ENCODE measurements at regions not wholly inside any gene's neighbourhood (a gene's known extent, or its start where the extent isn't known, plus 50 kb on each side); places are given as distances from the start of the nearest gene placed in this dataset.
A peak's percentile ranks its signal among the peaks of the same experiment; 100 is the strongest.
"Not testable (repeated sequence)": the region's sequence is repeated elsewhere in the genome, so short reads cannot be mapped to it uniquely, and the experiment has no call there.

DNA sequence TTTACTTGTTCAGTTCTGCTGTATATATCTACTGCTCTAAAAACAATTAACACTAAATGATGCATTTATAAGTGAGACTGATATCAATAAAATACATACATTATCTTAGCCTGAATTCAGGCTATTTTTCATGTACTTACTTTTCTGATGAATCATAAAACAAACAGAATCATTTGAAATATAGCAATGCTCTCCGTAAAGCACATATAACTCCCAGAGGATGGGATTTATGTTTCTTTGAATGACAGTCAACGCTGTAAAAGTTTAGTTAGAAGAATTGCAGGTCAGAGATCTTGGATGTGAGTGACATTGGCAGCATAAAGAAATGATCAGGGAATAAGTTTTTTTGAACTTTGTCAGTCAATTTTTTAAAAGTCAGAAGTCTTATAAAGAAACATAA lies 740.2 kb upstream of the NOVA1 start:
- Histone ChIP-seq H3K36me3 (ENCODE audit: low read depth) (no peaks in the 10 kb centered on the region), H3K4me3 (no peak overlapping the region), H3K9me3 (no peaks in the 10 kb centered on the region), H3K4me1 (ENCODE audit: low read depth) (no peaks in the 10 kb centered on the region)
- TF ChIP-seq, protein P1, sequence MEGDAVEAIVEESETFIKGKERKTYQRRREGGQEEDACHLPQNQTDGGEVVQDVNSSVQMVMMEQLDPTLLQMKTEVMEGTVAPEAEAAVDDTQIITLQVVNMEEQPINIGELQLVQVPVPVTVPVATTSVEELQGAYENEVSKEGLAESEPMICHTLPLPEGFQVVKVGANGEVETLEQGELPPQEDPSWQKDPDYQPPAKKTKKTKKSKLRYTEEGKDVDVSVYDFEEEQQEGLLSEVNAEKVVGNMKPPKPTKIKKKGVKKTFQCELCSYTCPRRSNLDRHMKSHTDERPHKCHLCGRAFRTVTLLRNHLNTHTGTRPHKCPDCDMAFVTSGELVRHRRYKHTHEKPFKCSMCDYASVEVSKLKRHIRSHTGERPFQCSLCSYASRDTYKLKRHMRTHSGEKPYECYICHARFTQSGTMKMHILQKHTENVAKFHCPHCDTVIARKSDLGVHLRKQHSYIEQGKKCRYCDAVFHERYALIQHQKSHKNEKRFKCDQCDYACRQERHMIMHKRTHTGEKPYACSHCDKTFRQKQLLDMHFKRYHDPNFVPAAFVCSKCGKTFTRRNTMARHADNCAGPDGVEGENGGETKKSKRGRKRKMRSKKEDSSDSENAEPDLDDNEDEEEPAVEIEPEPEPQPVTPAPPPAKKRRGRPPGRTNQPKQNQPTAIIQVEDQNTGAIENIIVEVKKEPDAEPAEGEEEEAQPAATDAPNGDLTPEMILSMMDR (IDR thresholded peaks at IDR 0.05): no peak
- DNase-seq (no peak), ATAC-seq (no peak)
- intact Hi-C loops (cut with DNase I, micrococcal nuclease): no loop called here

DNA sequence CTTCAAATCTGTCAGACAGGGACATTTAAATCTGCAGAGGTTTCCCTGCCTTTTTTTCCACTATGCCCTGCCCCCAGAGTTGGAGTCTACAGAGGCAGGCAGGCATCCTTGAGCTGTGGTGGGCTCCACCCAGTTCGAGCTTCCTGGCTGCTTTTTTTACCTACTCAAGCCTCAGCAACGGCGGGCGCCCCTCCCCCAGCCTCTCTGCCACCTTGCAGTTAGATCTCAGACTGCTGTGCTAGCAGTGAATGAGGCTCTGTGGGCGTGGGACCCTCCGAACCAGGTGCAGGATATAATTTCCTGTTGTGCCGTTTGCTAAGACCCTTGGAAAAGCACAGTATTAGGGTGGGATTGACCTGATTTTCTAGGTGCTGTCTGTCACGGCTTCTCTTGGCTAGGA lies 765.2 kb upstream of the NOVA1 start:
- H3K4me1 ChIP-seq (ENCODE audit: low read depth); intact Hi-C loops (cut with DNase I, micrococcal nuclease); H3K9me3 ChIP-seq; H3K4me3 ChIP-seq; ATAC-seq; H3K36me3 ChIP-seq (ENCODE audit: low read depth): not testable (repeated sequence)
- peak in 1 of 3 donors; percentile 12 for DNase-seq

- DNase-seq: no peak
- Histone ChIP-seq H3K36me3 (ENCODE audit: low read depth) (no peaks in the 10 kb centered on the region), H3K4me3 (no peak overlapping the region), H3K9me3 (no peaks in the 10 kb centered on the region), H3K4me1 (ENCODE audit: low read depth) (no peaks in the 10 kb centered on the region)
- TF ChIP-seq, protein P1 (IDR thresholded peaks at IDR 0.05): no peak
- intact Hi-C loops (cut with DNase I, micrococcal nuclease): no loop called here
- no peak for ATAC-seq
Measured at GRCh38 chr14:27366596-27366995, 768.8 kb upstream of the NOVA1 start.

DNA sequence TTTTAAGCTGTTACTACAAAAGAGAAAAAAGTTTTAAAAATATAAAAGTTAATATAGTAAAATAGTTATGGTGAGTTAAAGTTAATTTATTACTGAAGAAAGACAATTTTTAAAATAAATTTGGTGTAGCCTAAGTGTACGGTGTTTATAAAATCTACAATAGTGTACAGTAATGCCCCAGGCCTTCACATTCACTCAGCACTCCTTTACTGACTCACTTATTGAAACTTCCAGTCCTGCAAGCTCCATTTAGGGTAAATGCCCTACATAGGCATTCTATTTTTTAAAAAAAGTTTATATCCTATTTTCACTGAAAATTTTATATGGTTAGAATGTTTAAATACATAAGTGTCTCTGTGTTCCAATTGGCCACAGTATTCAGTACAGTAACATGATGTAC lies 769.5 kb upstream of the NOVA1 start:
- Histone ChIP-seq H3K4me1 (ENCODE audit: low read depth) (no peaks in the 10 kb centered on the region), H3K4me3 (no peak overlapping the region), H3K36me3 (ENCODE audit: low read depth) (no peaks in the 10 kb centered on the region), H3K9me3 (no peaks in the 10 kb centered on the region)
- intact Hi-C loops (cut with DNase I, micrococcal nuclease): no loop called here
- DNase-seq (no peak), ATAC-seq (no peak)
- TF ChIP-seq, protein P1 (IDR thresholded peaks at IDR 0.05): no peak

- intact Hi-C loops (cut with DNase I, micrococcal nuclease): no loop called here
- ATAC-seq (no peak), DNase-seq (no peak)
- Histone ChIP-seq H3K36me3 (ENCODE audit: low read depth) (no peaks in the 10 kb centered on the region), H3K4me3 (no peak overlapping the region), H3K4me1 (ENCODE audit: low read depth) (no peaks in the 10 kb centered on the region), H3K9me3 (no peaks in the 10 kb centered on the region)
- TF ChIP-seq, protein P1 (IDR thresholded peaks at IDR 0.05): no peak
Measured at GRCh38 chr14:27370074-27370473, 772.2 kb upstream of the NOVA1 start.

GRCh38 chr14:27370775-27371174 lies 772.9 kb upstream of the NOVA1 start:
- H3K4me3 ChIP-seq: no peak overlapping the region

More at GRCh38 chr14:27370775-27371174, 772.9 kb upstream of the NOVA1 start:
- H3K4me1 ChIP-seq (ENCODE audit: low read depth): no peaks in the 10 kb centered on the region
- no peaks in the 10 kb centered on the region for H3K36me3 ChIP-seq (ENCODE audit: low read depth)
- no peak for DNase-seq
- intact Hi-C loops (cut with DNase I, micrococcal nuclease): no loop called here
- TF ChIP-seq, protein P1 (IDR thresholded peaks at IDR 0.05): no peak
- H3K9me3 ChIP-seq: no peaks in the 10 kb centered on the region
- no peak for ATAC-seq
